HG03097 (cell line): ENCODE measurements at regions not wholly inside any gene's neighbourhood (a gene's known extent, or its start where the extent isn't known, plus 50 kb on each side); places are given as distances from the start of the nearest gene placed in this dataset.
A peak's percentile ranks its signal among the peaks of the same experiment; 100 is the strongest.
"Not testable (repeated sequence)": the region's sequence is repeated elsewhere in the genome, so short reads cannot be mapped to it uniquely, and the experiment has no call there.

Source experiments
- ATAC-seq: cut with Tn5 transposase; IDR thresholded peaks from one replicate; pipeline ENCODE4 v1.9.1; 2021; ENCODE audit not compliant: unreplicated experiment, low FRiP score

DNA sequence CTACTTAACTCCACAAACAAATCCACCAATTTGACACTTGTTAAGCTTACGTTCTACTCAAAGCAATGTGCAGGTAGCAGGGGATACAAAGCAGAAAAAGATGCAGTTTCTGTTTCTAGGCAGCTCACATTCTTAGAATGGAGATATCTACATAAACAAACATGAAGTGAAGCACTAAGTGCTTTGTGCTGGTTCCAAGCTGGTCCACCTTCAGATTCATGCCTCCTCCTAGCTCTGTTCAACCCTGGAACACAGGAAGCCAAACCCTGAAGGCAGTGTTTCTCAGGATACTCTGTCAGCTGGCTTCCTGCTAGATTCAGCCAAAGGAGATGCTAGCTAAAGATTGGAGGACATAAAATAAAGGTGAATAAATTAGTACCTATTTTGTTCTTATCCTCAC is 55.3 kb upstream of the NOL4 start:
- no peak for ATAC-seq

DNA sequence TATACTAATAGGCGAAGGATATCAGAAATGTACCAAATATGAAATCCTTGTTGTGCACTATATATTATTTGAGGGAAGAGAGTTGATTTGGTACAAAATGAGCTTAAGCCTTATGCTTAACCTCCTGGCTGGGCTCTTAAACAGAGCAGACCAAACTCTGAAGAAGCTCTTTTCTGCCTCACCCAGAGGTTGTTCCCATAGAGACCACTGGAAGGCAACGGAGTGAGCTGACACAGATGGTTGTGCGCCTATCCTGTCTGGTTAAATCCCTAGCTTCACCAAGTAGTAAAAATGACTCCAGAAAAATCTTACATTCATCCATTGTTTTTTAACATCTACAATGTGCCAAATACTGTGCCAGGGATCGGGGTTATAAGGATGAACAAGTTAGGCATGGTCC is 55.9 kb upstream of the NOL4 start:
- ATAC-seq: no peak

DNA sequence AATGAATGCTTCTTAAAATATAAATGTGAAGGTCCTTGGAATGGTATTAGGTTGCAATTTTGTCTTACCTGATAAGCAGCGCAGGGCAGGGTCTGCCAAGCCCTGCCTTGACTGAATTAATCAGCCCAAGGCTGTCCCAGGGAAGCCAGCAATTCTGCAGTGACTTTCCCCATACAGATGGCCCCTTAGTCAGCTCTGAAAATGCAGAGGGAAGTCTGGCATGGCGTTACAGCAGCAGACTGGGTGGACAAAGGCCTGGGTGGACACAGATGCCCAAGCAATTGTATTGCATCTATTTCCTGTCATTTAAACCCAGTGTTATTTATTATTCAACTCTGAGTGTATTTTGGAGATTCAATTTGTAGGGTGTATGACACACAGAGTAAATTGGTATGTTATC is 56.6 kb upstream of the NOL4 start:
- no peak for ATAC-seq

- ATAC-seq: no peak
Measured at GRCh38 chr18:34281722-34282121, 57.0 kb upstream of the NOL4 start.

DNA sequence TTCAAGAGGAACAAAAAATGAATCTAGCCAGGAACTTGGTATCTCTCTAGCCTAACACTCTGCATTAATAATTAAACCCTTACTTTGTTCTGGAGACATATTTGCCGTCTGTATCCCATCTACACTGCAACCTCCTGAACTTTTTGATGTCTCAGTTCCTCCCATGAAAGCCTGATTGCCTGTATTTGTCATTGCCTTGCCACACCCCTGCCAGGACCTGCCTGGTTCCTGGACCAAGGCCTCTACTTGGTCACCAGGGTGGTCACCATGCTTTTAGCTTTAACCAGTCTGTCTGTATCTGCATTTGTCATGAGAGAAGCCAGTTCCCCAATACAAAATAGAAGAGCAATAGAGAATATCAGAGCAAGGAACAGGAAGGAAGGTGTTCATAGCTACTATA is 58.8 kb upstream of the NOL4 start:
- no peak for ATAC-seq

DNA sequence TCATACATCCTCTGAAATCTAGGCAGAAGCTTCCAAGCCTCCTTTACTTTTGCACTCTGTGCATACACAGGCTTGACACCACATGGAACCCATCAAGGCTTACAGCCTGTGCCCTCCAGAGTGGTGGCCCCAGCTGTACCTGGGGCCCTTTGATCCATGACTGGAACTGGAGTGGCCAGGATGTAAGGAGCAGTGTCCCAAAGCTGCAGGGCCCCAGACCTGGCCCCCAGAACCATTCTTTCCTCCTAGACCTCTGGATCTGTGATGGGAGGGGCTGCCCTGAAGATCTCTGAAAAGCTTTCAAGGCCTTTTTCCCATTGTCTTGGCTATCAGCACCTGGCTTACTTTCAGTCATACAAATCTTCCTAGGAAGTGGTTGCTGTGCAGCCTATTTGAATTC is 63.1 kb upstream of the NOL4 start:
- no peak for ATAC-seq

DNA sequence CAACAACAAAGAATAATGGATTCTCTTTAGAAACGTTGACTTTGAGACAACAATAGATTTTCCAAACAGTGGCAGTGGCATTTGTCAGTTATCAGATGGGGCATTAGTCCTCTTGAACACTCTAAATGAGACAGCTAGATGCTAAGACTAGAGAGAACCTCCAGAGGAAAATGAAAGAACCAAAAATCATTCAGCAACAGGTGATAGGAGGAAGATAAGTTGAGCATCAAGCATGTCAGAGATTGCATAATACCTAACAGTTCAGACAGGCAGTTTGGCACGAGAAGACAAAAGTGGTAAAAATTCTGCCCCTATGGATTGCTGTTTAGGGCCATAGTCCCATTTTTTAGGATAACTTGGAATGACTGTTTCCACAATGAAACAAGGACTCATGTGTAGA is 67.9 kb upstream of the NOL4 start:
- ATAC-seq: no peak

DNA sequence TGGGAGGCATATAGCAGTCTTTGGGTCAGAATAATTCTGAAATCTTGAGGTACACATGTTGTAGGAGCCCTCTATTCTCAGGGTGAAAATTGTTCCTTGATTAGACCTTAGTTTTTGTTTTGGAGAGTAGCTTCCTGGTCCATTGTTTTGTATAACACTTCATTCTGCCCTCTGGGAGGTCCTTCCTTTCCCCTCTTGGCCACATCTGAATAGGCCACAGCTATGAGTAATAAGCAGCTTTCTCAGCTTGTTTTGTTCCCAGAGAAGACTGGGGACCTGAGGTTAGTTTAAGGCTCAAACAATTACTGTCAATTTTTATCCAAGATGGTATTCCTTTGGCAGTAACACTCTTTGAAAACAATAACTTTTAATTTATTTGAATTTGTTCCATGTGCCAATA is 72.6 kb upstream of the NOL4 start:
- ATAC-seq: no peak

DNA sequence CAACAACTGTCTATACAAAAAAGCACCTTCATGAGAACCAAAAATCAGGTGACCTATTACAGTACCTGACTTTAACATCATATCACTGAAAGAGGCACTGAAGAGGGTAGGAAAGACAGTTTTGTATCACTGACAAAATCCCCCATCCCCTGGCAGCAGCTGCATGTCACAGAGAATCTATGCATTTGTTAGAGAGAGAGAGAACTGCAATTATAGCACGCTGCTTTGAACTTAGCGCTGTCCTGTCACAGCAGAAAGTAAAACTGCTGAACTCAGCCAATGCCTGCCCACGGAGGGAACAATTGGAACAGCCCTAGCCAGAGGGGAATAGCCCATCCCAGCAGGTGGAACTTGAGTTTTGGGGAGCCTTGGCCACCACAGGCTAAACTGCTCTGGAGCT is 75.1 kb upstream of the NOL4 start:
- no peak for ATAC-seq

GRCh38 chr18:34311468-34311867 is 86.8 kb upstream of the NOL4 start:
- no peak for ATAC-seq

DNA sequence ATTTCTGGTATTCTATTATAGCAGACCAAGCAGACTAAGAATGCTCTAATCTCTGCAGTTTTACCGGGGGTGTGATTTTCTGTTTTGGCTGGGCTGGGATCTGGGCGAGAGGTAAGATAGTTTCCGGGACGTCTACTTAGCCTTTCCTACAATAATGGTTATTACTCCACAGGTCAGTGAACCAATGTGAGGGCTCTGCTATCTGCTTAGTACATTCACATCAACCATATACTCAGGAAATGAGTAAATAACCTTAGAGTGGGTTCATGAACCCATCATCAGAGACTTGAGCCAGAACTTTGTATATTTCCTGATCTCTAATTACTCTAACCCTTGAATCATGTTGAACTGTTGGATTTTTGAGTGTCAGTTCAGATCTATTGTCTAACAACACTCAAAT is 90.1 kb upstream of the NOL4 start:
- ATAC-seq: no peak

DNA sequence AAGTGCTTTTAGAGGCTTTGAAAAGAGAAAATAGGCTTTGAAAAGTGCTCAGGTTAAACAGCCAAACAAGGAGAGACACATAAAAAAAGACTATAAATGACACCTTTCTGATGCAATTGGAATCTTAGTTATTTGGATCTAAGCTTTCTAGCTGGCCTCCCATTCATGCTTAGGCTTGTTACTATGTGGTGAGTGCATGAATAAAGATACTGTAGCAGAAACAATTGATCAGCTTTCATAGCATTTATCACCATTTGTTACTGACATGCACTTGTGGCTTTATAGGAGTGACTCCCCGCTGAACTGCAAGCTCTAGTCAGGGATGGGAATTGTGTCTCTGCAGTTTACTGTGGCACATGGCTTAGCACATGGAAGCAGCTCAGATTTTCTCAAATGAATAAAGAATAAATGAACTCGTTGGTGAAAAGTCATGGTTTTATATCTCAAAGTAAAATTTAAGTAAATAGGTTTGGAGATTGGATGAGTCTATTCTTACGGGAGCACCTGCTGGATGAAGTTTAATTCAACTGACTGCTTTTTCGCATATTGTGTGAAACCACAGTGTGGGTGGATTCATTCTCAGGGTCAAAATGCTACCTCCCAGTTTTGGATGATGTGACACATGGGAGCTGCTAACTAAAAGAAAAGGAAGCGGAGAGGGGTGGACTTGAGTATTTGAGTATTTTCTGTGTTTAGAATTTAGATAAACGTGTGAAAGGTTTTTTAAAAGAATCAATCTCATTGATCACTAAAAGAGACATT is 91.1 kb upstream of the NOL4 start:
- ATAC-seq: no peak

DNA sequence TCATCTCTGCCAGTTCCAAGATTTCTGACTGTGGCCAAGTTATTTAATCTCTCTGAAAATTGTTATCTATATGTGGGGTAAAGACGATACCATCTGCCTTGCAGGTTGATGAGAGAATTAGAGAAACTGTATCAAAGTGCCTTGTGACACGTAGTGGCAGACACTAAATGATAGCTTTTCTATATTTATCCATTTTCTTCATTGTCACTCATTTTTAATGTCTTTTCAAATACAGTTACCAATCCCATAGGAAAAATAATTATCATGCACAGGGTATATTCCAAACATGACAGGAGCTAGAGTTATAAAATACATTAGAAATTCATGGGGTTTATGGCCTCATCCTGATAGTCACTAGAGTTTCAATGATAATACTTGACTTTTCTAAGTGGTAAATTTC is 95.6 kb upstream of the NOL4 start:
- no peak for ATAC-seq

- peak; percentile 60 for ATAC-seq
Measured at GRCh38 chr18:34321066-34321465, 96.4 kb upstream of the NOL4 start.

GRCh38 chr18:34322365-34323289 is 97.9 kb upstream of the NOL4 start:
- peak; percentile 73 for ATAC-seq

DNA sequence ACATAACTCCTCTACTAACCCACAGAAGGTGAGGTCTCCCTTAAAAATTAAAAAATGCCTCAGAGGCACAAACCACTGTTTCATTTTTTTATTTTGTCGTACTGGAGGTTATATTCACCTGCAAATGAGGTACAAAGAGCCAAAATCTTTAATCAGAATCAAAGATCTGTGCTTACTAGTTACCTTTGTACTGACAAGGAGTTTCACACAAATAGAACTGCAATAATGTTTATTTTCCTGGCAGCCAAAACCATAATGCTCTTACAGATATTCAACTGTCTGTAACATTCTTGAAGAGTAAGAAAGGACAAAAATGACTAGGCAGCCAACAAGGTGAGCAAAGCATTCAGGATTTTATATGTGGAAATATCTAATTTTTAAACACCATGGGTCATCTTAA is 105.1 kb upstream of the NOL4 start:
- no peak for ATAC-seq

- ATAC-seq: no peak
Measured at GRCh38 chr18:34330308-34330707, 105.6 kb upstream of the NOL4 start.

DNA sequence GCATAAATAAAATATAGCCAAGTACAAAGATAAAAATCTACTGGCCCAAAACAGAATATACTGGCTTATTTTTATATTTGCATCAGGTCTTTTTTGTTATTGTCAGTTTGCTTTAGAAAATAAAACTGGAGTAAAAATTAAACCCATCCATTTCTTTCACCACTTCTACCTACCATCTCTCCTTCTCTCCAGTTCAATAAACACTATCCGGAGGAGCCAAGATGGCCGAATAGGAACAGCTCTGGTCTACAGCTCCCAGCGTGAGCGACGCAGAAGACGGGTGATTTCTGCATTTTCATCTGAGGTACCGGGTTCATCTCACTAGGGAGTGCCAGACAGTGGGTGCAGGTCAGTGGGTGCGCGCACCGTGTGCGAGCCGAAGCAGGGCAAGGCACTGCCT is 106.2 kb upstream of the NOL4 start:
- ATAC-seq: not testable (repeated sequence)

DNA sequence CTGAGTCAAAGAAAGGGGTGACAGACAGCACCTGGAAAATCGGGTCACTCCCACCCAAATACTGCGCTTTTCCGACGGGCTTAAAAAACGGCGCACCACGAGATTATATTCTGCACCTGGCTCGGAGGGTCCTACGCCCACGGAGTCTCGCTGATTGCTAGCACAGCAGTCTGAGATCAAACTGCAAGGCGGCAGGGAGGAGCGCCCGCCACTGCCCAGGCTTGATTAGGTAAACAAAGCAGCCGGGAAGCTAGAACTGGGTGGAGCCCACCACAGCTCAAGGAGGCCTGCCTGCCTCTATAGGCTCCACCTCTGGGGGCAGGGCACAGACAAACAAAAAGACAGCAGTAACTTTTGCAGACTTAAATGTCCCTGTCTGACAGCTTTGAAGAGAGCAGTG is 106.6 kb upstream of the NOL4 start:
- not testable (repeated sequence) for ATAC-seq

DNA sequence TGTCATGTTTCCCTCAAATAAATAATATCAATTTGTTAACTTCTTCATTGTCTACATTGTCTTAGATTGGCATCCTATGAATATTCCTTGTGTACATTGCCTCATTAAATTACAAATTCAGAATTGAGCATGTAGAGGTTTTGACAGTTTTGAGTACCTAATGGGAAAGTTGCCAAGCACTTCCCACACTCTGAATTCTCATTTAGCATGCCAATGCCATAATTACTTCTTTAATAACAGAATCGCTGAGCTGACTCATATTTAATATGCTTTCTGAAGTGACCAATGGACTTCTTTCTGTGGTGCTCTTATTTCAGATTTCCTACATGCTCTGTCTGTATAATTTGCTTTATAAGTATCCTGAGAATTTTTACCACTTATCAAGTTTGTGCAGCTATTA is 114.4 kb upstream of the NOL4 start:
- no peak for ATAC-seq

DNA sequence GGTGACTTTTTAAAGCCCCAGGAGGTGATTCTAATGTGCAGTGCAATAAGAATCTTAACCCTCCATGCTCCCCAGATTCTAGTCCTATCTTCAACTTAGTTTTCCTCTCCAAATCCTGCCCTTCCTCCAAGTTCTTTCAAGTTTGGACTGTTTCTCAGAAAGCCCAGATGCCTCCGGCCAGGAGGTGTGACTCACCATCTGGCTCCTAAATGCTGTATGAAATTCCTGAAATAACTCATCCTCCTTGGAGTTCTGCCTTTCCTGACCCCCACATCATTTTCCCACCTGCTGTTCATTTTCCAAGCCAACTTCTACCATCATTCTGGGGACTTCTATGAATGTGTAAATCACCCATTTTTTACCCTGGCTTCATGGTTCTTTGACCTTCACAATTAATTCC is 118.2 kb upstream of the NOL4 start:
- ATAC-seq: no peak

GRCh38 chr18:34345738-34346137 is 121.0 kb upstream of the NOL4 start:
- no peak for ATAC-seq
